HG03469 (cell line): ENCODE measurements at regions not wholly inside any gene's neighbourhood (a gene's known extent, or its start where the extent isn't known, plus 50 kb on each side); places are given as distances from the start of the nearest gene placed in this dataset.

ENCODE experiments used
- ATAC-seq: cut with Tn5 transposase; IDR thresholded peaks from one replicate; pipeline ENCODE4 v1.9.1; 2021; ENCODE audit warnings: mild to moderate bottlenecking, moderate library complexity, moderate number of reproducible peaks; ENCODE audit not compliant: unreplicated experiment

DNA sequence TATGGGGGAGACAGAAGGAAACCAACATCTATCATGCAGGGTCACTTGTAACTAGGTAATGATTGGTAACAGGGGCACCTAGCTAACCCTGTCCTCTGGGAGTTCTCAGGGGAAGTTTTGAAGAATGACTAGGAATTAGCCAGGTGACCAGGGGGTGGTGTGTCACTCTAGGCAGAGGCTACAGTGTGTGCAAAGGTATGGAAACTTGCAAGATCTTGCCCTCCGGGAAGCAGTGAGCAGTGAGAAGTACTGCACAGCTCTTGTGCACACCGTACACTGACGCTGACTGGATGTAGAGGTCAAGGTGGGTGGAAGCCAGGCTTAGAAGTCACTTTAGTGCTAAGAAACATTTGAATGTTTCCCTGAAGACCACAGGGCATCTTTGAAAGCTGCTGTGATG, 62.9 kb upstream of the LMO4 start:
- no peak for ATAC-seq

DNA sequence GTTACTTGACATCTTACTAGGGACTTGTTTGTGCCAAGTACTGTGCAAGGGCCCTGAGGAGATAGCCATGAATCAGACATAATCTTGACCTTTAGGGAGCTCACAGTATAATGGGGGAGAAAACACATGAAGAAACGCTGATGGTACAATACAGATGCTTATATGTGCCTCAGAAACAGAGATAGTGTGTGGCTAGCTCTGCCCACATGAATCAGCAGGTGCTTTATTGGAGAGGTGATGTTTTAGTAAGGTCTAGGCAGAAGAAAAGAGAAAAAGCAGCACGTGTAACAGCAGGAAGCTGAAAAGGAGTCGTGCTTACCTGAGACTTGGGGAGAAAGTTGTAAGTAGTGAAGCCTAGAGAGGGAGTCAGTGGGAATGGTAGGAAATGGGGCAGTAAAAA, 60.6 kb upstream of the LMO4 start:
- no peak for ATAC-seq

DNA sequence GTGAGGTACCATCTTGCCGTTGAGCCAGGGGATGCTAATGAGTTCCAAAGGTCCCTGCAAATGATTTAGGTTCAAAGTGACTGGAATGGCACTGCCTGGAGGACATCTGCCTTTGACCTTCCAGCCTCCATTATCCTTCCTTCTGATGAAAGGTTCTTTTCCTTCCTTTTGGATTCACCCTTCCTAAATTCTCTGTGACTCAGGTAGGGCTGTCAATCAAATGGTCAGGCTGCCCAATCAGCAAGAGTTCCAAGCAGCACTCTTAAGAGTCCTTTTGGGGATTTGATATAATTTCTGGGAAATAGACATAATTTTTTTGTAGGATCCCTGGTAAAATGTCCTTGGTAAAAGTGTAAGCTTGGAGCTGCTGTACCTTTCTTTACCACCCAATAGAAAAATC, 58.8 kb upstream of the LMO4 start:
- no peak for ATAC-seq

DNA sequence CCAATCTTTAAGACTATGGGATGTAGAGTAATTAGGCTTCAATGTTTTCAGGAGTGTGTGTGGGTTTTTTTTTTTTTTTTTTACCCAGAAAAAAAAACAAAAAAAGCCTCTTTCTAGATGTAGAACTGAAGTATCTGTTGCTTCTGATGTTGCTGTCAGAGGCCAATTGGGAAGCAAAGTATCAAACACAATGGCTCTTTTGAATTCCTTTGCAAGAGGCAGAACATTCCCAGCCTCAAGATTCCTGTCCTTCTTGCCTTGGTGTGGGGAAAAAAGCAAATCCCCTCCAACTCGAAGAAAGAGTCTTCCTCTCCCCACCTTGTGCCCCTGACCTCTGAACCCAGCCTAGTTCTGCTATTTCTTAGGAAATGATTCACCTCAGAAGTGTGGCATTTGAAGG, 55.4 kb upstream of the LMO4 start:
- ATAC-seq = no peak

DNA sequence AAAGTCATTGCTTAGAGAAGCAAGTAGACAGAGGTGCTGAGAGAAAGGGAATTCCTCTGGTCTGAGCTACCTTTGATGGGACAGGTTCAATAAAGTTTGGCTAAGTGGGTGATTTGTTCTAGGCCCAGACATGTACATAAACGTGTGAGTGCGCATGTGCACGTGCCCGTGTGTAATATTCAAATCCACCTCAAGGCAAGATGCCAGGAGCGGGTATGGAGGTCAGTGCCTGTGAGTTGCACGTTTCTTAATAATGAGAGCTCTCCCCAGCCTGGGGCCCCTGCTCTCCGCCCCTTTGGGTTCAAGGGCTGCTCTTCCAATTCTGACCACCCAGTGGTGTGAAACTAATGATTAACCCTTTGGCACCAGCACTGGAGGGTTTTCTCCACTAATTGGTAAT, 53.8 kb upstream of the LMO4 start:
- no peak for ATAC-seq

DNA sequence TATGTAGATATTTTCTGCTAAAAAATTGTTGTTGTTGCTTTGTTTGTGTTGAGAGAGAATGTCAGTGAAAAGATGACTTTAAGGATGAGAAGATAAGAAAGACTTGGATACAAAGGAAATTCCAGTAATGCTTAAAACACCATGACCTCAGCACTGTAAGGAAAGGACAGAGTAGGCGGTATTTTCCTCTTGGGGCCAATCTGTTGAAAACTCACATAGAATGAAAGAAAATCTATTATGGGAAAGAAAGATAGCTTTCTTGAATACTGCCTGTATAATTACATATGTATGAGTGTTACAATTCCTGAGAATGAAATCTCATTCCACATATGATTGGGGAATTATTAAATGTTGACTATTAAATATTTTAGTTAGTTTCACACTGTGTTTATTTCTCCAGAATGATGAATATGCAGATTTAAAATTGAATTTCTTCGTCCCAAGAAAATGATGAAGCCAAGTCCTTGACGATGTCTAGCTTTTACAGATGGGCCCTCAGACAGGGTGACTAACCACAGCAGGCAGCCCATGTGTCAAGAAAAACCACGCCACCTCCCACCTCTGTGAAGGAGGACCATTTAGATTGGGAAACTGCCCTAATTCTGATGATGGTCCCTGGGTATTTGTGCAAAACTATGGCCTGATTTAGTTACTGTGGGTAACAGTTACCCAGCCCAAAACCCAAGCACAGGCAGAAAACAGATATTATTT, 49.7 kb upstream of the LMO4 start:
- ATAC-seq = no peak
